ENCODE measurements at regions not wholly inside any gene's neighbourhood (a gene's known extent, or its start where the extent isn't known, plus 50 kb on each side); places are given as distances from the start of the nearest gene placed in this dataset.

GRCh38 chr3:64848127-64848800 is 160.5 kb upstream of the ADAMTS9 start:
- DNase-seq (ENCODE audit: low spot score): no peak

GRCh38 chr3:64844558-64844957 is 156.8 kb upstream of the ADAMTS9 start:
- no peak for DNase-seq (ENCODE audit: low spot score)

- no peak for DNase-seq (ENCODE audit: low spot score)
Measured at GRCh38 chr3:64837986-64838735, 150.4 kb upstream of the ADAMTS9 start.

- DNase-seq (ENCODE audit: low spot score): no peak
Measured at GRCh38 chr3:64837126-64837738, 149.4 kb upstream of the ADAMTS9 start.

- DNase-seq (ENCODE audit: low spot score): no peak
Measured at GRCh38 chr3:64836097-64836496, 148.3 kb upstream of the ADAMTS9 start.

GRCh38 chr3:64832098-64832497 is 144.3 kb upstream of the ADAMTS9 start:
- DNase-seq (ENCODE audit: low spot score): no peak

- DNase-seq (ENCODE audit: low spot score): no peak
Measured at GRCh38 chr3:64830681-64831080, 142.9 kb upstream of the ADAMTS9 start.

- DNase-seq (ENCODE audit: low spot score): no peak
Measured at GRCh38 chr3:64829331-64829730, 141.5 kb upstream of the ADAMTS9 start.

- DNase-seq (ENCODE audit: low spot score): no peak
Measured at GRCh38 chr3:64828276-64828675, 140.5 kb upstream of the ADAMTS9 start.

- DNase-seq (ENCODE audit: low spot score): no peak
Measured at GRCh38 chr3:64827431-64827830, 139.6 kb upstream of the ADAMTS9 start.

- DNase-seq (ENCODE audit: low spot score): no peak
Measured at GRCh38 chr3:64827019-64827418, 139.2 kb upstream of the ADAMTS9 start.

GRCh38 chr3:64825404-64826120 is 137.8 kb upstream of the ADAMTS9 start:
- DNase-seq (ENCODE audit: low spot score): no peak

- DNase-seq (ENCODE audit: low spot score): no peak
Measured at GRCh38 chr3:64824394-64824909, 136.7 kb upstream of the ADAMTS9 start.

GRCh38 chr3:64818196-64818595 is 130.4 kb upstream of the ADAMTS9 start:
- no peak for DNase-seq (ENCODE audit: low spot score)

- no peak for DNase-seq (ENCODE audit: low spot score)
Measured at GRCh38 chr3:64816355-64816754, 128.6 kb upstream of the ADAMTS9 start.

GRCh38 chr3:64815789-64816188 is 128.0 kb upstream of the ADAMTS9 start:
- no peak for DNase-seq (ENCODE audit: low spot score)

- peak; percentile 25 for DNase-seq (ENCODE audit: low spot score)
Measured at GRCh38 chr3:64815195-64815631, 127.4 kb upstream of the ADAMTS9 start.

GRCh38 chr3:64814351-64814750 is 126.6 kb upstream of the ADAMTS9 start:
- DNase-seq (ENCODE audit: low spot score): no peak

- DNase-seq (ENCODE audit: low spot score): no peak
Measured at GRCh38 chr3:64813326-64813725, 125.5 kb upstream of the ADAMTS9 start.

GRCh38 chr3:64809086-64809485 is 121.3 kb upstream of the ADAMTS9 start:
- no peak for DNase-seq (ENCODE audit: low spot score)

GRCh38 chr3:64808061-64808460 is 120.3 kb upstream of the ADAMTS9 start:
- DNase-seq (ENCODE audit: low spot score): no peak

Measured in AG08395 (cell line).